GM19438 (cell line): ENCODE measurements at regions not wholly inside any gene's neighbourhood (a gene's known extent, or its start where the extent isn't known, plus 50 kb on each side); places are given as distances from the start of the nearest gene placed in this dataset.
A peak's percentile ranks its signal among the peaks of the same experiment; 100 is the strongest.
"Not testable (repeated sequence)": the region's sequence is repeated elsewhere in the genome, so short reads cannot be mapped to it uniquely, and the experiment has no call there.

ENCODE experiments used
- ATAC-seq: cut with Tn5 transposase; IDR thresholded peaks from one replicate; pipeline ENCODE4 v1.9.1; 2021; ENCODE audit warnings: low read depth; ENCODE audit not compliant: unreplicated experiment

DNA sequence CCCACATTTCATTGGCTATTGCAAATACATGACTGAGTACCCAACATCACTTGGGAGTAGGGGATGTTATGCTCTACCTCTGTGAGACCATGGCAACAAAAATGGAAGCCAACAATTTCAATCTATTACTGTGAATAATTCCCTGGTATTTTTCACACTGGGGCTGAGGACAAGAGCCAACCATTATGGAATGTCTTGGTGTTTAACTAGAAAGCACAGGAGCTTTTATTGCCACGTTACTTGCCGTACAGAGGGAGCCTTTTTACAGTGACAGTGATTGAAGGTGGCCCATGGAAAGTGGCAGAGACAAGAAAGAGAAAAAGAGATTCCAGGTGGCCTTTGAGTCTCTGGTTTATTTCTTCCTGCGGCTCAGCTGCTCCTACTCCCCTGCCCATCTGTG, 105.7 kb upstream of the TBC1D5 start:
- ATAC-seq, result no peak

DNA sequence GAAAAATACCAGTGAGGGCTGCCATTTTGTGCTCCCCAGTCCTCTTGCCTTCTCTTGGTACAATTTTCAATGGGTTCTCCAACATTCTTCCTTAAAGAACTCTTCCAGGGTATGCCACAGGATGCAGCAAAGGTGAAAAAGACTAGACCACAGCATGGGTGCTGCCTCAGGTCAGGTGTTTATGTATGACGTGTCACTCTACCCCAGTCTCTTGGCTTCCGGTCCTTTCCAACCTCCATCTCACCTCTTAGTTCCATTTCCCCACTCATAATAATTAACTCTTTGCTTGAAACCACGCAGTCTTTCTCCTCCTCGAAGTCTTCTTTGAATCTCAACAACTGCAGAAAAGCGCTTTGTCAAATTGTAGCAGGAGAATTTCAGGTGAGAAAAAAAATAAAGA, 104.7 kb upstream of the TBC1D5 start:
- ATAC-seq, result peak; percentile 85

DNA sequence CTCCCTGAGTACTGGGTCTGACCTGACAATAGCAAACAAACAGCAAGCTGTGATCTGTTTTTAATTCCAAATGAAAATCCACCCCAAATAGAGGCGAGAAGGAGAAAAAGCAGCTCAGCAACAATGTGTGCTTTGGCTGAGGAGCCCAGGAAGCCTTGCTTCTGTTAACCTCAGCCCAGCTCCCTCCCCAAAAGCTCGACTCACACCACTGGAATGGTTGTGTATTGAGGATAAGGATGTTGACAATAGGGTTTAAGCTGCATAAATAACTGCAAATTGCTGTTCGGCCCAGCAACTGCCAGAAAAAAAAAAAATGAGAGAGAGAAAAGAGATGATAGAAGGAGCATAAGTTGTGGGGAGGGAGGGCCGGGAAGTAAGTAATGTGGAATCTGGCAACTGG, 104.0 kb upstream of the TBC1D5 start:
- ATAC-seq, result no peak

DNA sequence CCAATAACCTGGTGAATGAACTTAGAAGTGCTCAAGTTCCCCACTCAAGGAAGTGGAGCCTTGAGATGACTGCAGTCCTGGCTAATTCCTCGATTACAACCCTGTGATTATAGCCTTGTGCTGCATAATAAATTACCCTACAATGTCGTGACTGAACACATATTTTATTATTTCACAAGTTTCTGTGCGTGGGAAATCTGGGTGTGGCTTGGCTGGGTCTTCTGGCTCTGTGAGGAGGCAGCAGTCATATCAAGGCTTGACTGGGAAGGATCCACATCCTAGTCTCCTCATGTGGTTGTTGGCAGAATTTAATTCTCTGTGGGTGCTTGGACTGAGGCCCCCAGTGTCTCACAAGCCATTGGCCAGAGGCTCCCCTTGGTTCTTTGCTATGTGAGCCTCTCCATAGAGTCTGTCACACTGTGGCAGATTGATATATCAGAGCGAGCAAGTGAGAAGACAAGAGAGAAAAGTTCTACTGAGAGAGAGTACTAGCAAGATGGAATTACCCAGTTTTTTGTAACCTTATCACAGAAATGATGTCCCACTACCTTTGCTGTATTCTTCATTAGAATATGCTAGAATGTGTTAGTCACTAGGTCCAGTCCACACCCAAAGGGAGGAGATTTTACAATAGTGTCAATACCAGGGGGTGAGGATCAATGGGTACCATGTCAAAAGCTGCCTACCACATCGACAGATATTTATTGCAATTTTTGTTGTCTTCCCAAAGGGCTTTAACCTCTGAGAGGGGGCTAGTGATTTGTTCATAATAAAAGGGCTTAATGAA, 102.8 kb upstream of the TBC1D5 start:
- ATAC-seq, result no peak

DNA sequence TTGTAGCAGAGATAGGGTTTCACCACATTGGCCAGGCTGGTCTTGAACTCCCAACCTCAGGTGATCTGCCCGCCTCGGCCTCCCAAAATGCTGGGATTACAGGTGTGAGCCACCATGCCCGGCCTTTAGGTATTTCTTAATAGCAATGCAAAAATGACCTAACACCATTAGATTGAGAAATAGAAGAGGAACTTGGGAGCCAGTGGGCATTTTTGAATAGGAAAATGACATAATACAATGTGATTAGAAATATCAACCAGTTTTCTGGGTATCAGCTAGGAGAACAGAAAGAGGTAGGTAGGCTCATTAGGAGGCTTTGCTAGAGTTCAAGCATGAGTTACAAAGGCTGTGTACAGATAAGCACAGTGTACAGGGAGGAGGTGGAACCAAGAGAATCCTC, 101.8 kb upstream of the TBC1D5 start:
- no peak for ATAC-seq

DNA sequence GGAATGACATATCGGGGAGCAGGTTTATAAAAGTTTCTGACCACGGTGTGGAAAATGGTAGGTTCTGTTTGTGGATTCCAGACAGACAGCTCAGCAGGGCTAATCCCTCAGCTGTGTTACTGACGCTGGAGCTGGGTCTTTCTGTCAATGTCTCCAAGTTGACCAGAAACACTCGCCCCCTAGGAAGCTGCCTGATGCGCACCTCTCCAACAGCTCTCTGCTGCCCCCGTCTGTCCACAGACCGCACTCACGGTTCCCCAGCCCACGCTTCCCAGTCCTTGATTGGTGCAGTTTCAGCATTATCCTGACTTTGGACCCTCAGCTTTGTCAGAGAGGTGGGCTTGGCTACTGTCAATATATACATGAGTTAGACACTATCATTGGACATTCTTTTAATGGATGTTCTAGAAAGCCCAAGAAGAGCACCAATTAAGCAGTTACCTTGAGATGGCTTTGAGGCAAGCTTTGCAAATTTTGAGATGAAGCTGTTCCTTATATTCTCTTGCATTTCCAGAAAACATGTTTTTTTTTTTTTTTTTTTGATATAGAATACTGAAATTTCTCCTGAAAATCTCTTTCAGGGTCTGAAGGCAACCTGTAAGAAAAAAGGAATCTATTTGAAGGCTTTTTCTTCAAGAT, 98.9 kb upstream of the TBC1D5 start:
- peak; percentile 86 for ATAC-seq

DNA sequence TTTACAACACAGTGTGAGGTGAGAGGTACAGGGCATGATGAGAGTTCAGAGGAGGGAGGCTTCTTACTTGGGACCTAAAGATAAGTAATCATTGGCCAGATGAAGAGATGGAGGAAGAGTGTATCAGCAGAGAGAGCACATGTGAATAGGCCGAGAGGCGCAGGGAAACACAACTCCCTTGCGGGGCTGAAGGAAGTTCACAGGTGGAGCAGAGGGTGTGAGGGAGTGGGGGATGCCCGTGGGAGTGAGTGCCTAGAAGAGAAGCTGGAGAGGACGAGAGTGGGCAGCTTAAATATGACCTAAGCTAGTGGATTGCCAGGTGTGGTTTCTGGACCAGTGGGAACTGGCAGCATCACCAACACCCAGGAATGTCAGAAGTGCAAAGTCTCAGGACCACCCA, 98.2 kb upstream of the TBC1D5 start:
- ATAC-seq, result no peak

DNA sequence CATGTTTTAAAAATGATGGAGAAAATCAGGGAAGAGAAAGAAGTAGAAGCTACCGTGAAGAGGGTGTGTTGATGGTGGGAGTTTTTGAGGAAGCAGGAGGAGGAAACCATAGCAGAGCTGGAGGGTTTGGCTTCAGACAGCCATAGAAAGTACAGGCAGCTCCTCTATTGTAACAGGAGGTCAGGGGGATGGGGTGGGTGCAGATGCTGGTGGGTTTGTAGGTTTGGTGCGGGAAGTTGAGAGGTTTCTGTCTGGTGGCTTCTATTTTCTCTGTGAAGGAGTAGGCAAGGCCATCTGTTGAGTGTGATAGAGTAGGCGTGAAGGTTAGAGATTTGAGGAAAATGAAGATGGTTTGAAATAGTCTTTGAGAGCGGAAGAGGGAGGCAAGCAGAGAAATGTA, 97.7 kb upstream of the TBC1D5 start:
- ATAC-seq, result no peak

DNA sequence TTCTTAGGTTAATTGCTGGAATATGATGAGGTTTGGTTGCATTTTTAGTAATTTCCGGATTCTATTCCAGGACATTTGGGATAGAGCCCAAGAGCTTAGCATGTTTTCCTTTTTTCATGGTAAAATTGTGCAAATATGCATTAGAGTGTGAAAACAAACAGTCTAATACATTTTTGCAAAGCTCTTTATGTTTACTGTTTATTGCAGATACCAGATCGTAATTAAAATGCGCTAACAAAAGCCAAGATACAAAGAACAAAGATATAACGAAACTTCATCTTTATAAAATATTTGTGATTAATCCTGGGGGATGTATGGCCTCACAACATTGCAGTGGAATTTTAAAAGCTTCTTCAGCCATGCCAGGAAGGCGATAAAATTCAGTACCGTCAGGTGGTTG, 94.5 kb upstream of the TBC1D5 start:
- no peak for ATAC-seq

DNA sequence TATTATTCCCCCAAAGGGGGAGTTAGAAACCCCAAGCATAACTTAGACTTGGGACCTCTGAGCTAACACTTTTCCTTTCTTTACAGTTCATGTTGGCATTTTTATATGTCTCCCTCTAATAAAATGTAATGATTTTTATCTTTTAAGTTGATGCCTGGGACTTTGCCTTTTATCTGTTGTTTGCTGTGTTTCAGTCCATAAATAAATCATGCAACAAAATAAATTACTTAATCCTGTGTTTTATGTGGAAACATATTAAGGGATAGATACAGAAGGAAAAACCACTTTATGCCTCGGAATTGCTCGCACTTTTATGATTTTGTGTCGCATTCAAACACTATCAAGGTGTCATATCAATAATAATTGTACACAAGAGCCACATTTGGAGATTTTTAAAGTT, 93.7 kb upstream of the TBC1D5 start:
- no peak for ATAC-seq

DNA sequence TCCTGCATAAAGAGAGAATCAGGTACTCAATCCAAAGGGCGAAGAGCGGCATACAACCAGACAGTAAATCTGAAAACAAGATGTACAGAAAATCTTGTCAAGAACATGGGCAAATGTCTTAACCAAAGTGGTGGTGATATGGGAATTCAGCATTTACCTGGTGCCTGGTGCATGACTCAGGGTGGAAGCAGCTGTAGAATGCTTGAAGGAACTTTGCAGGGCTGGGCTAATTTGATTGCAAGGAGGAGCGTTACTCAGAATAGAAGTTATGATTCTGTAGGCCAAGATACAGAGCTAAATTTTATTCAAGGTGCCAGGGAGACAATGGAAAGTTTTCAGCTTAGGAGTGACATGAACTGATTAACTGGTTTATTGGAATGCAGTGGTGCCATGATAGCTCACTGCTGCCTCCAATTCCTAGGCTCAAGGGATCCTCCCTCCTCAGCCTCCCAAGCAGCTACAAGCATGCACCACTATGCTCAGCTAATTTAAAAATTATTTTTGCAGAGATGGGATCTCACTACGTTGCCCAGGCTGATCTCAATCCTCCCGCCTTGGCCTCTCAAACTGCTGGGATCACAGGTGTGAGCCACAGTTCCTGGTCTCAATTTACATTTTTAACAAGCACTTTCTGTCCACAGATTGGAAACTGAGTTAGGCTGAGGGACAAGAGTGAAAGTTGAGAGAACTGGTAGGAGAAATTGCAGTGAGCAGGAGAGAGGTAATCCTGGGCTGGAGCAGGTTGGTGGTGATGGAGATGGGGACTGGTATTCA, 91.5 kb upstream of the TBC1D5 start:
- ATAC-seq, result no peak

DNA sequence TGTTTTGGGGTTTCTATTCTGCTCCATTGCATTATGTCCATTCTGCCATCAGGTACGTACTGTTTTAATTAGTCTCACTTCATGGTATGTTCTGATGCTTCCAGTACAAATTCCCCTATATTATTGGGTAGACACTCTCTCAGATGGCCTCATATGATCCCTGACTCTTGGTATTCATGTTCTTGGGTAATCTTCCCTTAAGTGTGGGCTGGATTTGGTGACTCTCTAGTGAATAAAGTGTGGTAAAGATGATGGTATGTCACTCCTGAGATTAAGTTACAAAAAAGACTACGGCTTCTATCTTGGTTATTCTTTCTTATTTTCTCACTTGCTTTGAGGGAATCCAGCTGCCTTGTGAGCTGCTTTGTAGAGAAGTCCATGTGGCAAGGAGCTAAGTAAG, 89.6 kb upstream of the TBC1D5 start:
- ATAC-seq, result no peak

DNA sequence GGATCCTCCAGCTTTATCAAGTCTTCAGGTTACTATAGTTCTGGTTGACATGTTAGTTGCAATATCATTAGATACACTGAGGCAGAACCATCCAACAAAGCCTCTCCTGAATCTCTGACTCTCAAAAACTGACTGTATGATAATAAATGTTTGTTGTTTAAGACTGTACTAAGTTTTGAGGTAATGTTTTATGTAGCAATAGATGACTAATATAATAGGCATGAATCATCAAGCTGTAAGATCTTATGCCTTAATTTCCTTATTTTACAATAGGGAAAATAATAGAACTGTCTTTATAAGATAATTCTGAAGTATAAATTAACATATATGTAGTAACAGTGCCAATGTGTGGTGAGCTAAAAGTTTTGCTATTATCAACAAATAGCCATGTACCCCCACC, 88.9 kb upstream of the TBC1D5 start:
- ATAC-seq, result no peak

DNA sequence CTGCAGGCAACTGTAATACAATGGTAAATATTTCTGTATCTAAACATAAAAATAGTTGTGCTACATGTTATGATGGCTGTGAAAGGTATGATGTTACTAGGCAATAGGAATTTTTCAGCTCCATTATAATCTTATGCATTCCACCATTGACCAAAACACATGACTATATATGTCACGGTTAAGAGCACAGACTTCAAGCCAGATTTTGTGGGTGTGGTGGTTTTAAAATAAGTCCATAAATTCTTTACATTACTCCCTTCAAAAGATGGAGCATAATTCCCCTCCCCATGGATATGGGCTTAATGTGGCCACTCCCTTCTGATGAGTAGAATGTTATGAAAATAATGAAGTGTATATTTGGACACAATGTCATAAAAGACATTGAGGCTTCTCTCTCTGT, 88.4 kb upstream of the TBC1D5 start:
- ATAC-seq, result no peak

DNA sequence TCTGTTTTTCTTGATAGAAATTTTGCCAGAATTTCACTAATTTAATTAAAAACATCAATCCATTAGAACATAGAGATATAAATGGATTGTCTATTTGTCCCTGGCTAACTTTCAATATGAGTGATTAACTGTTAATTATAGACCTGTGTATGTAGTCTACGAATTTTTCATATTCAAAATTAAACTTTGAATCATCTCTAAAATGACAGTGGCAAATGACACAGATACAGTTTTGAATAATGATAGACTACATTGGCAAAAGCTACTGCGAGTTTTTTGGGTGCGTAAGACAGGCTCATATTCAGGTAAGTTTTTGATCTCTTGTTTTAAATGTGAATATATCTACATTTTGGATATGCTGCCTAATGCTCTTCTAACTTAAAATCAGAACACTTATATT, 86.0 kb upstream of the TBC1D5 start:
- ATAC-seq, result no peak

DNA sequence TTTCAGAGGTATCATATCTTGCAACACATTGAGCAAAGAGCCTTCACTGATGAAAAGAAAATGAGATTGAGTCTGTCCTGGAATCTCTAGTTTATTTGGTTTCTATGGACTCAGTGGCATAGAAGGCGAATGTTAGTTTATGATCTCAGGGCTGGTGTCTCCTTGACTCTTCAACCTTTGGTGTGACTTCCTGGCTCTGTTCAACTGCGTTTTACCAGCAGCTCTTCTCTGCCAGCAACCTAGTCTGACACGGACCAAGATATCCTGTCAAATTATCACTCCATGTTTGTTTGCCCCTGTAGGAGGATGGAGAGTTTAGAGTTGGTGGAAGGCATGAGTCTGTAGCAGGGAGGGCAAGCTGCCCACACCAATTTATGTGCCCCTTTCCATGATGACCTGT, 82.9 kb upstream of the TBC1D5 start:
- ATAC-seq, result no peak

DNA sequence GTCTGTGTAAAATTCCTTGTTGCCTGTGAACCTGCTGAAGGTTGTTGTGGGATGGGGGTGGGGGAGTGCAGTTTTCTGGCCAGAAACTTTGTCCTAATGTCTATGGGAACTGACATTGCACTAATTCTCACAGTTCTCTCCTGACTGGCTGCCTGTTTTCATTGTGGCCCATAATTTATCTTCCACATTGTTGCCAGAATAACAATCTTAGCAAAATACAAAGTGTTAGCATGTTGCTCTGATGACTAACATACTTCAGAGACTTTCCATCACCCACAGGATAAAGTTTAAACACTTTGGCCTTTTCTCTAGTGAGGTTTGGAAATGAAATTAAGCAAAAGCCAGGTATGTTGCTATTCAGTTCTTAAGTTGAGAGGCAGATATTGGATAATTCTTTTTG, 81.4 kb upstream of the TBC1D5 start:
- ATAC-seq, result no peak

DNA sequence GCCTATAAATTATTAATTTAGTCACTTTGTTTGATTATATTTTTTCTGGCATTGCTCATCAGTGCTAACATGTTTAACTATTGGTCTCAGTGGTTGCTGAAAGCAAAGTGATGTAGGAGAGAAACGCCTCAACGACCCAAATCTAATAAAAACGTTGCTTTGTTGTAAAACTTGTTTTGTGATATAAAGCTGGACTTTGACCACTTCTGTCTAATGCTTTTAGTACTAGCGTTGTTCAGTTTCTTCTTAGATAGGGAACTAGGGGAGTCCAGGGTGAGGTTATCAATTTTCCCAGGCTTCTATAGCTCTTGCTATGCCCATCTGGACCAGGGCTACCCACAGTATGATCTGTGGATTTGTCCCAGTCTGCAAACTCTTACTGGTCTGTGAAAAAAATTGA, 80.6 kb upstream of the TBC1D5 start:
- no peak for ATAC-seq

DNA sequence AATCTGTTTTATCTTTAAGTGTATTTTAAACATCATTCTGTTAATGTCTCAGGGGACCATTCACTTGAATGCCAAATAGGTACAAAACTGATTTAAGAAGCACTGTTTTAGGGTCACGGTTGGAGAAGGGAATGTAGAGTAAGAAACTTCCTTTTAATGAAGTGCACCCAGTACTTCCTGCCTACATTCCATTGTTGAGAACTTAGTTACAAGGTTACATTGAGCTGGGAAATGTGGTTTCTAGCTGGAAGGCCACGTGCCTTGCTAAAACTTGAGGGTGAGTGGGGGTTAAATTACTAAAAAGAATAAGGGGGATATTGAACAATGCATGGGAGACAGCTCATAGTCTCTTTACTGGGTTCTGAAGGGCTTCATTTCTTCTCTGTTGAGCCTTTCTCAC, 78.3 kb upstream of the TBC1D5 start:
- ATAC-seq, result no peak

DNA sequence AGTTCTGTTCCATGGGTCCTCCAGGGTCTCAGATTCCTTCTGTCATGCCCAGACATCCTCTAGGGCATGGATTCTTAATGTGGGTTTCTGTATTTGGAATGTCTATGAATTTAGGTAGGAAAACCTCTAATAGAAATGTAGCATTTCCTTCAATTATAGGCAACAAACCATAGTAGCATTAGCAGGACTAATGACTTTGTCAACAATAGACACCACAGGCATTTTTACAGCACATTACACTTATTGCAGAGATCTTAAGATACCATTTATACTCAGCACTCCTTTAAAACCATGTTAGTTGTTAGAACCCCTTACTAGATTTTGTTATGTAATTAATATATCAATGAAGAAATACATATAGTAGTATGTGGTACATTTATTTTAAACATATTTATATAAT, 77.8 kb upstream of the TBC1D5 start:
- no peak for ATAC-seq

DNA sequence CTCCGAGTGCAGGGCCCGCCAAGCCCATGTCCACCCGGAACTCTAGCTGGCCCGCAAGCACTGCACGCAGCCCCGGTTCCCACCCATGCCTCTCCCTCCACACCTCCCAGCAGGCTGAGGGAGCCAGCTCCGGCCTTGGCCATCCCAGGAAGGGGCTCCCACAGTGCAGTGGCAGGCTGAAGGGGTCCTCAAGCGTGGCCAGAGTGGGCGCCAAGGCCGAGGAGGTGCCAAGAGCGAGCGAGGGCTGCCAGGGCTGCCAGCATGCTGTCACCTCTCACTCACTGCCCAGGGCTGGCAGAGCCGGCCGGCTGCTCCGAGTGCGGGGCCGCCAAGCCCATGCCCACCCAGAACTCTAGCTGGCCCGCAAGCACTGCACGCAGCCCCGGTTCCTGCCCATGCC, 75.5 kb upstream of the TBC1D5 start:
- not testable (repeated sequence) for ATAC-seq

DNA sequence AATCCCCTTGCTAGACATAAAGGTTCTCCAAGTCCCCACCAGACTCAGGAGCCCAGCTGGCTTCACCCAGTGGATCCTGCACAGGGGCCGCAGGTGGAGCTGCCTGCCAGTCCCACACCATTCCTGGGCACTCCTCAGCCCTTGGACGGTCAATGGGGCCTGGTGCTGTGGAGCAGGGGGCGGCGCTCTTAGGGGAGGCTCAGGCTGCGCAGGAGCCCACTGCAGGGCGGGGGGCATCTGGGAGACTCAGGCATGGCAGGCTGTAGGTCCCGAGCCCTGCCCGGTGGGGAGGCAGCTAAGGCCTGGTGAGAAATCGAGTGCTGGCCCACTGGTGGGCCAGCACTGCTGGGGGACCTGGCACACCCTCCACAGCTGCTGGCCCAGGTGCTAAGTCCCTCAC, 75.1 kb upstream of the TBC1D5 start:
- no peak for ATAC-seq
